Panc1 (cell line): ENCODE measurements at regions not wholly inside any gene's neighbourhood (a gene's known extent, or its start where the extent isn't known, plus 50 kb on each side); places are given as distances from the start of the nearest gene placed in this dataset.

Source experiments
- ATAC-seq: fragments of 200-7000 bp; cut with Tn5 transposase; 2 replicates; pipeline ENCODE4 v1.9.1; 2020; ENCODE audit warnings: mild to moderate bottlenecking, moderate library complexity
- BruUV-seq: library from RNA; stranded (reverse); fragments of 400-500 nt; replicated peaks from 2 replicates; lab custom pipeline; 2021; lab: Mats Ljungman, UMichigan
- CTCF ChIA-PET: fragments of 300-600 bp; sonication (Branson Sonifier 250); formaldehyde crosslinking; loops from one replicate; lab custom pipeline; 2022; ENCODE audit warnings: antibody characterized with exemption; lab: Charles Lee
- POLR2A ChIA-PET: fragments of 300-600 bp; sonication (Branson Sonifier 250); formaldehyde crosslinking; loops from one replicate; lab custom pipeline; 2022; ENCODE audit warnings: antibody characterized with exemption; lab: Charles Lee
- DNase-seq: peaks from one replicate; pipeline ENCODE4 v3.0.0-alpha.2; 2010; ENCODE audit warnings: low read depth, low spot score
- H3K27ac ChIP-seq: 2 replicates; pipeline ENCODE4 v1.5.1; 2011; ENCODE audit warnings: mild to moderate bottlenecking, low read length, inconsistent platforms
- H3K27me3 ChIP-seq: fragments of 200-500 bp; sonication (Bioruptor generic); 2 replicates; pipeline ENCODE4 v1.6.0; 2014; ENCODE audit warnings: low read length, inconsistent platforms; ENCODE audit not compliant: control insufficient read depth, insufficient read depth
- H3K36me3 ChIP-seq: fragments of 200-500 bp; sonication (Bioruptor generic); 2 replicates; pipeline ENCODE4 v1.5.1; 2014; ENCODE audit warnings: inconsistent platforms, mild to moderate bottlenecking, low read length, moderate library complexity; ENCODE audit not compliant: control insufficient read depth, insufficient read depth
- H3K4me1 ChIP-seq: 2 replicates; pipeline ENCODE4 v1.5.1; 2011; ENCODE audit warnings: inconsistent platforms, mild to moderate bottlenecking, low read length, moderate library complexity; ENCODE audit not compliant: control insufficient read depth, insufficient read depth
- H3K4me3 ChIP-seq, 2 experiments: 2 replicates each; pipeline ENCODE4 v1.5.1; 2011 to 2012; ENCODE audit warnings: low read depth in 2 of 2, low read length in 2 of 2, mild to moderate bottlenecking in 2 of 2, inconsistent platforms in 1 of 2, moderate library complexity in 1 of 2
- H3K9me3 ChIP-seq: fragments of 200-500 bp; sonication (Bioruptor generic); 2 replicates; pipeline ENCODE4 v1.5.1; 2014; ENCODE audit warnings: low read depth, mild to moderate bottlenecking, inconsistent platforms, low read length, moderate library complexity; ENCODE audit not compliant: control insufficient read depth, insufficient read depth
- CTCF ChIP-seq: fragments of 450-650 bp; IDR thresholded peaks from 2 replicates; pipeline ENCODE4 v1.5.1; 2017; ENCODE audit warnings: mild to moderate bottlenecking
- POLR2AphosphoS5 ChIP-seq: IDR thresholded peaks from 2 replicates; pipeline ENCODE4 v1.6.1; 2012; ENCODE audit warnings: mild to moderate bottlenecking, low read depth, low read length, moderate library complexity
- REST ChIP-seq, 2 experiments: IDR thresholded peaks; 2 replicates each; pipeline ENCODE4 v1.6.1; 2011 to 2012; ENCODE audit warnings: low read depth in 2 of 2, control low read depth in 1 of 2, low read length in 1 of 2, mild to moderate bottlenecking in 1 of 2, moderate library complexity in 1 of 2; ENCODE audit not compliant: insufficient read depth in 1 of 2
- SIN3A ChIP-seq: IDR thresholded peaks from 2 replicates; pipeline ENCODE4 v1.6.1; 2012; ENCODE audit warnings: low read depth, mild to moderate bottlenecking, low read length, moderate library complexity, borderline replicate concordance; ENCODE audit not compliant: insufficient read depth
- TCF7L2 ChIP-seq: IDR thresholded peaks from 2 replicates; pipeline ENCODE4 v1.6.1; 2011; ENCODE audit warnings: mild to moderate bottlenecking, low read depth, low read length, inconsistent platforms
- in situ Hi-C: cut with HindIII; loops from 2 replicates; pipeline ENCODE4 v1.10.0; 2016; ENCODE audit warnings: low sequenced_read_pairs, low pct_unique_long_range_greater_than_20kb
- intact Hi-C: fragments of 100-400 bp; cut with micrococcal nuclease; formaldehyde crosslinking; loops from one replicate; pipeline ENCODE4 v1.10.0; 2022; ENCODE audit not compliant: unreplicated experiment

- H3K36me3 ChIP-seq = no peaks in the 10 kb centered on the region
- no peak overlapping the region for H3K27ac ChIP-seq
- ChIA-PET CTCF (no interaction called here), POLR2A (no interaction called here)
- no peaks in the 10 kb centered on the region for H3K27me3 ChIP-seq
- BruUV-seq = no TSS peak
- ATAC-seq (no peak), DNase-seq (no peak)
- no peak overlapping the region for H3K4me3 ChIP-seq
- intact Hi-C loops (no loop called here), in situ Hi-C loops (no loop called here)
- H3K9me3 ChIP-seq = no peaks in the 10 kb centered on the region
- no peaks in the 10 kb centered on the region for H3K4me1 ChIP-seq
- TF ChIP-seq REST (IDR thresholded peaks at IDR 0.05; ENCODE audit: insufficient read depth in 1 of 2, low read depth in 2 of 2, low read length in 1 of 2) (no peak), CTCF (no peak), POLR2AphosphoS5 (no peak), SIN3A (no peak), TCF7L2 (no peak)
Observed at GRCh38 chr4:38232741-38233140, 272.5 kb downstream of the PTTG2 start.

GRCh38 chr4:38233727-38234480, 273.7 kb downstream of the PTTG2 start:
- H3K27me3 ChIP-seq = no peaks in the 10 kb centered on the region
- CTCF ChIA-PET = no interaction called here
- in situ Hi-C loops (no loop called here), intact Hi-C loops (no loop called here)
- DNase-seq (no peak), ATAC-seq (no peak)
- no peak overlapping the region for H3K27ac ChIP-seq
- H3K36me3 ChIP-seq = no peaks in the 10 kb centered on the region
- TF ChIP-seq REST (IDR thresholded peaks at IDR 0.05; ENCODE audit: insufficient read depth in 1 of 2, low read depth in 2 of 2, low read length in 1 of 2) (no peak), CTCF (no peak), POLR2AphosphoS5 (no peak), SIN3A (no peak), TCF7L2 (no peak)
- POLR2A ChIA-PET = no interaction called here
- no peak overlapping the region for H3K4me3 ChIP-seq
- no peaks in the 10 kb centered on the region for H3K9me3 ChIP-seq
- BruUV-seq = no TSS peak
- no peaks in the 10 kb centered on the region for H3K4me1 ChIP-seq
